T-helper 2 cell treated with Interferon-gamma antibody and Interleukin-4, amounts not matched to agents 100 ng/mL and 5 ng/mL, for 36 hours (primary cell): ENCODE measurements at regions not wholly inside any gene's neighbourhood (a gene's known extent, or its start where the extent isn't known, plus 50 kb on each side); places are given as distances from the start of the nearest gene placed in this dataset.
"Not testable (repeated sequence)": the region's sequence is repeated elsewhere in the genome, so short reads cannot be mapped to it uniquely, and the experiment has no call there.

Experiments used
- intact Hi-C: fragments of 100-400 bp; cut with micrococcal nuclease; formaldehyde crosslinking; loops from one replicate; pipeline ENCODE4 v1.15.1; 2023

GRCh38 chrX:46236411-46236810, 308.8 kb downstream of the ZNF674 start:
- intact Hi-C loops = no loop called here

- intact Hi-C loops = no loop called here
These were observed 309.4 kb downstream of the ZNF674 start for GRCh38 chrX:46235778-46236177.

GRCh38 chrX:46234775-46235174, 310.4 kb downstream of the ZNF674 start:
- intact Hi-C loops = no loop called here

- intact Hi-C loops = no loop called here
These were observed 316.8 kb downstream of the ZNF674 start for GRCh38 chrX:46228389-46228788.

GRCh38 chrX:46226422-46226821, 318.8 kb downstream of the ZNF674 start:
- intact Hi-C loops = no loop called here

GRCh38 chrX:46223499-46223898, 321.7 kb downstream of the ZNF674 start:
- intact Hi-C loops = not testable (repeated sequence)

GRCh38 chrX:46220822-46221221, 324.4 kb downstream of the ZNF674 start:
- intact Hi-C loops = no loop called here

- intact Hi-C loops = no loop called here
These were observed 326.8 kb downstream of the ZNF674 start for GRCh38 chrX:46218373-46218772.

GRCh38 chrX:46216406-46216805, 328.8 kb downstream of the ZNF674 start:
- intact Hi-C loops = no loop called here

GRCh38 chrX:46211079-46211478, 334.1 kb downstream of the ZNF674 start:
- intact Hi-C loops = no loop called here

- intact Hi-C loops = no loop called here
These were observed 335.5 kb downstream of the ZNF674 start for GRCh38 chrX:46209768-46210167.

- intact Hi-C loops = no loop called here
These were observed 336.2 kb downstream of the ZNF674 start for GRCh38 chrX:46209037-46209436.

- intact Hi-C loops = no loop called here
These were observed 336.9 kb downstream of the ZNF674 start for GRCh38 chrX:46208225-46208854.

GRCh38 chrX:46204721-46205422, 340.3 kb downstream of the ZNF674 start:
- intact Hi-C loops = no loop called here

GRCh38 chrX:46202733-46203514, 342.3 kb downstream of the ZNF674 start:
- intact Hi-C loops = no loop called here

- intact Hi-C loops = no loop called here
These were observed 344.8 kb downstream of the ZNF674 start for GRCh38 chrX:46200413-46200812.

- intact Hi-C loops = no loop called here
These were observed 346.4 kb downstream of the ZNF674 start for GRCh38 chrX:46198858-46199257.

GRCh38 chrX:46186811-46187106, 358.5 kb downstream of the ZNF674 start:
- intact Hi-C loops = not testable (repeated sequence)

GRCh38 chrX:46185923-46186810, 359.1 kb downstream of the ZNF674 start:
- intact Hi-C loops = no loop called here

GRCh38 chrX:46184749-46185148, 360.5 kb downstream of the ZNF674 start:
- intact Hi-C loops = no loop called here

GRCh38 chrX:46180258-46180687, 364.9 kb downstream of the ZNF674 start:
- intact Hi-C loops = no loop called here

GRCh38 chrX:46179748-46180147, 365.5 kb downstream of the ZNF674 start:
- intact Hi-C loops = no loop called here
